HG03108 (cell line): ENCODE measurements at regions not wholly inside any gene's neighbourhood (a gene's known extent, or its start where the extent isn't known, plus 50 kb on each side); places are given as distances from the start of the nearest gene placed in this dataset.

Experiments used
- ATAC-seq: cut with Tn5 transposase; IDR thresholded peaks from one replicate; pipeline ENCODE4 v1.9.1; 2021; ENCODE audit warnings: moderate library complexity; ENCODE audit not compliant: unreplicated experiment

DNA sequence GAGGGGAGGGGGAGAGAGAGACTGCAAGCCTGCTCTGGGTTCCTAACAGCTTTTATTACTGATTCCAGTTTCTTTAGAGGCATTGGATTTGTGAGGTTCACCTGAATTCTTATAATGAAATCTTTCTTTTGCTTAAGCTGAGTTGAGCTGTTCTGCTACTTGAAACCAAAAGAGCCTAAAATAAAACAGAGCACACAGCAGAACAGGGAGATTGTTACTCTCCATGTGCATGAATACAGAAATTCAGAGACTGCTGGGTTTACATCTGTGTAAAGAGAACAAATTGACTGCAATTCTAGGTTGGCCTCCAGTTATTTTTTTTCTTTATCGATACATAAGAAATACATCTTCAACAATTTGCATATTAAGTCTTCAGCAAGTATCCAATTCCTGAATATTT lies 168.8 kb upstream of the NRIP1 start:
- ATAC-seq: no peak

DNA sequence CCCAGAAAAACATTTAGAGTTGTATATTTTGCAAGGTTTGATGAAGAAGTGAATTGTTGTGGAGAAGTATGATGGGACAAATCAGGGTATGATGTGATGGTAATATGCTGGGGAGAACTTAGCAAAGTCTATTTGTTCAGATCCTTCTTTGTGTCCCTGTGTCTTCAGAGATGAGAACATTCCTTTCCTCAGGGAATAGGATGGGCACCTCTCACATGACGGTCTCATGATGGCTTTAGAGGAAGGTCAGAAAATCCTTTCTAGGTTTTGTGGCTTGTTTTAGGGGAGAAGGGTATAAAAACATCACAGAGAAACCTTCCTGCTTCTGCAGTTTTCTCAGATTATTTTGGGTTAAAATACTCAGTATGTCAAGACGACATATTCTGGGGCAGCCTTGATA lies 171.3 kb upstream of the NRIP1 start:
- no peak for ATAC-seq

DNA sequence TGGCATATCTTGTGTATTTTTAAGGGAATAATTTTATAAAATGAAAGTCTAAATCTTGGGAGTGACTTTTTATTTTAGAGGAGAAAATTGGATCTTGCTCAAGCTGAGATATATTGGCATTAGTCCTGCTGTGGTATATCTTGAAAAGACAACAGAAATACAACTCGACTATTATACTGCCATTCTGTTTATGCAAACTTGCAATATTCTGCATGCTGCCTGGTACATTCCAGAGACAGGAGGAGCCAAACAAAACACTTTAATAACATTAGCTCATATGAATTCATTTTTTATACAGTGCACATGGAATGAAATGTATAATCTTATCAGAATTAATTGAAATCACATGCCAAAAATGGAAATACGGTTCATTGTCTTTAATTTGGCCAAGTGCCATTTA lies 176.0 kb upstream of the NRIP1 start:
- ATAC-seq: no peak

DNA sequence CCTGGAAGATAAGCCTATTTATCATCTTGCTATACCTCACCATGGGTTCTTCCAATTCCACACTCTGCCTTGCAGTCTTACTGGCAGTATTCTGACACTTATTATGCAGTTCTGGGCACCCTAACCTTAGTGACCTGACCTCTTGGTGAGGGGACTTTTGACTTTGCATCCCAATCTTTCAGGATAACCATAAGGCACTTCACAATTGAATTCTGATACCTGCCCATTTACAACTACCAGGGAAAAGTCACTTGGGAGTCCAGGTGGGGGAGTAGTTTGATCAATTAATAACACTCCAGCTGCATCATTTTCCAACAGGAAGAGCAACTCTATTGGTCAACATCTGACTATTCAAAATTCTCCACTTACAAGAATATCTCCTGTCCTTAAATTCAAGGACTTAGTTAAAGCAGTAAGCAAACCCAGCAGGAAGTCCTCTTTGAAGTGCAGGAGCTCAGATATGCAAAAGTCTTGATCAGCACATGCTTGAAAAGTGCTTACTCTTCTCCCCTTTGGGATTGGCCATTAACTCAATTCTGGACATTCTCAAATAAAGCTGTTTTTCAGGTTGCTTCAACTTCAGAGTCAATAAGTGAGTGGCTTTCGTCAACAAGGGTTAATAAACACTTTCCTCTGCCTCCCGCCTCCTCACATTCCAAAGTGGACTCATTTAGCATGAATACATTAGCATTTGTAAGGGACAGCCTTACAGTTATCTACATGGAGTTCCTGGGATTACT lies 177.4 kb upstream of the NRIP1 start:
- ATAC-seq: no peak

DNA sequence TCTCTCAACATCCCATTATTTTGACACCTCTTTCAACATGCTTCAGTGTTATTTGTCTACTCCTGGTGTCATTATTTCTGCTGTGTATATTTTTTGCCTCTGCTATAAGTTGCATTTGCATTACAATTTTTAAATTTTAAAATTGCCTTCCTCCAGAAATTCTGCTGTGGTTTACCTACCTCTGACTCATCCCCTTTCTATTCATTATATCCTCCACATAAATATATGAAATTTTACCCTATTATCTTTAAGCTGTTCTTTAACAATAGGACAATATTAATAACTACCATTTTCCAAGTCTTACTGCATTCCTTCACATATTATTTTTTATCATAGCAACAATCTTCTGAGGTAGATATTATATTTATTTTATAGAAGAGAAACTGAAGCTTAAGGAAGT lies 178.1 kb upstream of the NRIP1 start:
- no peak for ATAC-seq

DNA sequence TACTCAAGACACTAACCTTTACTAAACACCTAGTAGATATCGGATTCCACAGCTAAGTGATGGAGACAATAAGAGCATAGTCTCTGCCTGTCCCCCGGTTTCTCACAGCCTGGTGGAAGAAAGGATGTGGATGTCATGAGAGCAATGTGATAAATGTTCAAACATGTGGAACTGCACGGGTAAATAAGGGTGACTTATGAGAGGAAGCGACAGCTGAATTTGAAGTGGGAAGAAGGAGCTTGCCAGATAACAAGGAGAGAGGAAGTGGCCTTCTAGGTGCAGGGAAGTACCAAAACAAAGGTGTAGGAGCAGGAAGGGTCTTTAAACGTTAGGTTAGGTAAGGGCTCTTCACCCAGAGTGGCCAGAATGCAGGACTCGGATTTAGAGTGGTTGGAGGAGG lies 178.6 kb upstream of the NRIP1 start:
- no peak for ATAC-seq

DNA sequence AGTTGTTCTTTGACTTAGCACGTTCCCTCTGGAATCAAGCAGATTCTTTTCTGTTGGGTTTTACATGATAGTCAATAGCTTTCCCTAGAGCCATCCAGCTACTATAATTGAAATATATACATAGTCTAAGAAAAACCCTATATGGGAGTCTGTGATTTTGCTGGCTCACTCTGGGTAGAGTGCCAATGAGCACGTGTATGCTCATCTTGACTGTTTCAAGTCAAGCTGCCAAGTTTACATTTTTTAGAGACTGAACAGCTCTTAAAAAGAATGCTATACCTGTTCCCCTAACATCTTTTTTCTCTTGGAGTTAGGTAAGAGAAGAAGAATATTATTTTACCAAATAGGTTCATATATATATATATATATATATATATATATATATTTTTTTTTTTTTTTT lies 182.8 kb upstream of the NRIP1 start:
- ATAC-seq: no peak

DNA sequence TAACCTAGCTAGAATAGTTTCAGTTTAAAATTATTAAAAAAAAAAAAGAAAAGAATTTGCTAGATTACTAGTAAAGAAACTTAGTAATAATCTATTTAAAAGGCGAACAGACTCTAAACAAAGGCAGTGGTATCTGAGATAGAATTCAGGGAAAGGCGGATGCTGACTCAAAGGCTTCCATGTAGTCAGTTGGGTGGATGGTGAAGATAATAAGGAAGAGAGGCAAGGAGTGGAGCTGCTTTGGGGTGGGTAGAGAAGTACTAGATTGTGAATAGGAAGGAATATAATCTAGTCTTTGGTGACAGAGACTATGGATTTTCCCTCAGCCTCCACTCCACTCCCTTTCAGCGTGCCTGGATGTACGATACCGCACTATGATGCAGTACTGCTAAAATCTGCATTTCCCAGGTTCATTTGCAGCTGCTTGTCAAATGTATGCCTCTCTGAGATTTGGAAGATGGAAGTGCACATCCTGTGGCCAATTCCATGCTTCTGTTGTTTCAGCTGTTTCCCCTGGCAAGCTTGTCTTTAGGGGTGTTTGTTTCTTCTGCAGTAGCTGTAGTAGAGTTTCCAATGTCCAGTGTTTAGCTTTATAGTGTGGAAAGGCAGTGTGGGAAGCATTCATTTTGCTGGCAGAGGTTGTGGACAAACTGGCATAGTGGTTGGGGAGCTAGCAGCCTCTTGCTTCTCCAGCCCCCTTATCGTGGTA lies 184.6 kb upstream of the NRIP1 start:
- no peak for ATAC-seq

DNA sequence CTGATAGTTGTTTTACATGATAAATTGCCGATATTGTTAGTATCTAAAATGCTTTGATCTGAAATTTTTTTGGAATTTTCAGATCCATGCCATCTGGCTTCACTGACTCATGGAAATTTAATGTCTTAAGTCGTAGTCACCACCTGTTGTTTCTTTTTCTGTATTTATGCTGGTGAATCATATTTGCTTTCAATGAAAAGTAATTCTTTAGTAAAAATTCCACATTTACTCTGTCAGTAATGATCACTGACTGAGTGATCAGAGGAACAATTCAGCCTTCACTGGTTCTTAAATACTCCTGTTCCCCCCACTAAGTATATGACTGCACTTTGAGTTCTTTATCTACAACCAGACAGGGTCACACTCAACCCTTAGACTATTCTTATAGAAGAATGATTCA lies 185.6 kb upstream of the NRIP1 start:
- ATAC-seq: no peak

DNA sequence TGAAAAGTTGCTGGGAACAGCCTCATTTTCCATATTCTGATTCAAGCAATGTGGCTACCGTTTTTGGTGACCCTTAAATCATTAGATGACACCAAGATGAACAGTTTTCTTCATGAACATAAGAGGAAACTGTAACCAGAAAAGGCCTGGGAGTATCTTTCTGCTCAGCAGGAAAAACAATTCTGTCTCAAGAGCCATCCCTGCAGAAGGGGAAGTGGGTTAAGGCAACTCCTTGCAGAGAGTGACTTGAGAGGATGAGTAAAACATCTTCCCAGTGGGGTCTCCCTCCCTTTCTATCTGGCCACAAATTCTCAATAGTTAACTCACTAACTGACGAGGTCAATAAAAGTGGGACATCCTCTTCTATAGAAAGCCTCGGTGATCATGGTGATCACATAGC lies 187.6 kb upstream of the NRIP1 start:
- no peak for ATAC-seq

DNA sequence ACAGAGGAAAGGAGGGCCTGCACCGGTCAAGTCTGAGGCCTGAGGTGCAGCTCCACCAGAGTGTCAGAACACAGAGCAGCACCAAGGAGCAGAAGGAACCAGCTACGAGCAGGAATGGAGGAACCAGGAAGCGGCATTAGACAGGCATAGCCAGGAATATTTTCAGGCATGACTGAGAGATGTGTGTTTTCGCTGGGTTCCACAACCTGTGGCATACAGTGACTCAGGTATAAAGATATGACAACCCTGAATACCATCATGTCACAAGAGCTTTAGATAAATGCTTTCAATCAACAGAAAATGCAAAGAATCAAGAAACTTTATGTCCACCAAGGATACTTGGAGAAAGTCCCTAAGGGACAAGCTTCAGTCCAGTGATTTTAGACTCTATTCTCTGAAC lies 189.3 kb upstream of the NRIP1 start:
- no peak for ATAC-seq

DNA sequence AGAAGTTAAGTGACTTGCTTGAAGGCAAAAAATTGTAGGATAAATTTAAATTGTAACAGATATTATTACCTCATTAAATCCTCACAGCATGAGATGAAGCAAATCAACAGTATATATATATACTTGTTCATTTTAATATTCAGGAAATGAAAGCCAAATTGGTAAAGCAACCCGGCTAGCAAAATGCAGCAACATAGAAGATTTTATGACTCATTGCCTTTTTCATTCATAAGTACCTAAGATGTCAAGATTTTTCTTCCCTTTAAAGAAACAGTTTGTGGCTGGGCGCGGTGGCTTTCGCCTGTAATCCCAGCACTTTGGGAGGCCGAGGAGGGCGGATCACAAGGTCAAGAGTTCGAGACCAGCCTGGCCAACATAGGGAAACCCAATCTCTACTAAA lies 190.5 kb upstream of the NRIP1 start:
- no peak for ATAC-seq

DNA sequence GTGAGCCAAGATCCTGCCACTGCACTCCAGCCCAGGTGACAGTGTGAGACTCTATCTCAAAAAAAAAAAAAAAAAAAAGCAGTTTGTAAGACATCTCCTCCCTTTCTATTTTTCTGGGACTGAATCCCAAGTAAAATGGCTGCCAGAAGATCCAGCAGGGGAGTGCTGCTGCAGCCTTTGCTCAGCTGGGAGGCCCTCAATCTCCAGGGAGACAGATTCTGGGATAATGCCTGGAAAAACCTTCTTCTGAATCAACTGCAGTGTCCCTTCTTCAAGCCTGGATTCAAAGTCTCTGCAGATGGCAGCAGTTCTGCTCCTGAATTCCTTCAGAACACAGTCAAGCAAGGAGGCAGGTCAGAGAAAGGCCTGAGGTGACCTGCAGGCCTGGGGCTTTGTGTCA lies 191.0 kb upstream of the NRIP1 start:
- no peak for ATAC-seq

DNA sequence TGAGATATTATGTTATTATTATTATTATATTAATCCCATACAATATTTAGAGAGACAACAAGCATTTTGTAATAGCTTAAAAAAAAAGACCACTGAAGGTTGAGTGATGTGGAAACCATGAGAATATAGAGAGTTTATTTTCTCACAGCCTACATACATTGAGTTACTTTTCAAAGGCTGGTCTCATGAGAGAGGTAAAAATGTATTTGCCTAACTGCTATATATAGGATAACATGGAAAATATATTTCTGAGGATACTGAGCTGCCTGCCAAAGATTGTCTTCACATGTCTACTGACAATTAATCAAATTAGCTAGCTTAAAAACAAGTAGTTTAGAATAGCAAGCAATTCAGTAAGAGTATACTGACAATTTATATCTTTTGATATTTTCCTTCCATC lies 192.2 kb upstream of the NRIP1 start:
- no peak for ATAC-seq

DNA sequence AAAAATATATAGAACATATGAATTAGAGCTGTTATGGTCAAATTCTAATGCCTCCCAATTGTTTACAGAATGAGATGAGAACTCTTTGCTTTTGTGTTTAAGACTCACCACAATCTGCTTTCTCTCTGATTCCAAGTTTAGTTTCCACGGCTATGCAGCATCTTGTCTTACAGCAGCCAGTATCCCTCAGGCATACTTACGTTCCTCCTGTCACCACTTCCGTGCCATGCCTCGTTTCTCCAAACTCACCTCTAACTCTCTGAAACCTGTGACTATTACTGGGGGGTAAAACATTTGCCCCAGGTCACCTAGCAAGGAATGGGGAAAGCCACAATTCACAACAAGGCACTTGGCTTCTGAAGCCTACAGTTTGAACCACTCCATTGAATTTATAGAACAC lies 192.8 kb upstream of the NRIP1 start:
- no peak for ATAC-seq

DNA sequence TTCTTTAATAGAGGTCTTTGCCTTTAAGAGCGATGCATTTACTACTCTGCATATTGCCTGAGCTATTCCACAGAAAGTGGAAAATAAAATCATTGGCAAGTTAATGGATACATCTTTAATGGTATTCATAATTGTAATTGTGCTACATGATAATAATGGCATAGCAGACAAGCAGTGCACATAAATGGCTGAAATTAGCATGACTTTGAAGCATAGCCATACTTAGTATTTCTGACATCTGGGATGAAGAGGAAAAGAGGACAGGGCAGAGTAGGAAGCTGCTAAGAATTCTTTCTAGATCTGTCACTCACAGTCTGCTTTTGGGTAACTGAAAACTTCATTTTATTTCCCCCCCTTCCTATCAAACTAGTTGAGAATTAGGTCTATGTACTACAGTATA lies 195.0 kb upstream of the NRIP1 start:
- ATAC-seq: no peak

DNA sequence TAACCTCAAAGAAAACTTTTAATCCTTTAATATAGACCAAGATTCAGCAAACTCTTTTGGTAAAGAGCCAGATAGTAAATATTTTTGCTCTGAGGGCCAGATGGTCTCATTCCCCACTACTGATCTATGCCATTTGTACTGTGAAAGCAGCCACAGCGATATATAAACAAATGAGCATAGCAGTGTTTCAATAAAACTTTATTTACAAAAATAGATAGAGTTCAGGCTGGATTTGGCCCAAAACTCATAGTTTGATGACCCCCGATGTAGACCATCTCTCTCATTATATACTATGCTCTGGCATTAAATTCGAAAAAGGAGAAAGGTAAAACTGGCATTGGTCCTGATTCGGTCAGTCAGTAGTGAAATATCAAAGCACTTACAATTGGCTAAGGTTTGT lies 195.8 kb upstream of the NRIP1 start:
- no peak for ATAC-seq

DNA sequence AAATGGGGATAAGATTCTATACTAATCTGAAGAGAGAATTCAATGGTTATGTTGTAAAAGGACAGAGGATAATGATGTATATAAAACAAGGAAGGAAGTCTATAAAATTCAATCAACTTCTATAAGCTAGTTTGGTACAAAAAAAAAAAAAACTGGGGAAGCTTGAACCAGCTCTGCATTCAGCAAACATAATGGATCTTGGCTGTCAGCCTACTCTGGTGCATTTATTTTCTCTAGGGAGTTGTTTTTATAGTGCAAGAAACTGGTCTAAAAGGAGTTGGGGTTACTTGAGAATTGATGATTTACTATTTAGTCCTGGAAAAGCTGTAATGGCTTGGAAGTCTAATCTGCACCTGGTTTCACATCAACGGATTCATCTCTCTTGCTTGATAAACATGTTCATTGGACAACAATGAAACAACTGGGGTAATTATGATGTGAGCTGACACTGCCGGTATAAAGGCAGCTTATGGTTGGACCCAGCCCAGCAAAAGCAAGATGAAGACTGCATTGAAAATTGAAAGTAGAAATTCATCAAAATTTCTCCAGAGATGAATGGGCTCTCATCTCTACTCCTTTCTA lies 199.4 kb upstream of the NRIP1 start:
- no peak for ATAC-seq

DNA sequence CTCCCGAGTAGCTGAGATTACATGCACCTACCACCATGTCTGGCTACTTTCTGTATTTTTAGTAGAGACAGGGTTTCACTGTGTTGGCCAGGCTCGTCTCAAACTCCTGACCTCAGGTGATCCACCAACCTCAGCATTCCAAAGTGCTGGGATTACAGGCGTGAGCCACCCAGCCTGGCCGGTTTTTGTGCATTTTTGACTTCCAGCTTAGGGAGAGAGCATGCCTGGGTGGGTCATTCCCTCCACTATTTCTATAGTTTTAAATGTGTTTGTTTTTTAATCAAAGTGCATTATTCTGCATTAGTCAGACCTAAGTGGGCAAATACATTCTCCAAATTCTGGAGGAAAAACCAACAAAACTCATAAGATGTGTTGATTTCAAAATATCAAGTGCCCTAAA lies 207.4 kb upstream of the NRIP1 start:
- ATAC-seq: no peak

DNA sequence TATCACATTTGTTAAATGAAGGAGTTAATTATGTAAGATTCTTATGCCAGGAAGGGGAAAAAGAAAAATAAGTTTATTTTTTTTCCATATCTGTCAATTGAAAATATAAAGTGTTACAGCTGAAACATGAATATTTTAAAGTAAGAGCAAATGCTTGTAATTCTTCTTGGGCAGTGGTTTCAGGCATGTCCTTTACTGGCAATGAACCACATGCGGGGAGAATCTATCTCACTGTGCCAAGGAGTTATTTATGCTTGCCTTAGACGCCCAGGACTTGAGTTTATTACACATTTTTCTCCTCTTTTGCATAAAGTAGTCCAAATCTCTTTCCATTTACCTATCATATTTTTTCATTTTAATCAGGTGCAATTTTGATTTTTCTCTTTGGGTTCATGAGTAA lies 207.8 kb upstream of the NRIP1 start:
- no peak for ATAC-seq

DNA sequence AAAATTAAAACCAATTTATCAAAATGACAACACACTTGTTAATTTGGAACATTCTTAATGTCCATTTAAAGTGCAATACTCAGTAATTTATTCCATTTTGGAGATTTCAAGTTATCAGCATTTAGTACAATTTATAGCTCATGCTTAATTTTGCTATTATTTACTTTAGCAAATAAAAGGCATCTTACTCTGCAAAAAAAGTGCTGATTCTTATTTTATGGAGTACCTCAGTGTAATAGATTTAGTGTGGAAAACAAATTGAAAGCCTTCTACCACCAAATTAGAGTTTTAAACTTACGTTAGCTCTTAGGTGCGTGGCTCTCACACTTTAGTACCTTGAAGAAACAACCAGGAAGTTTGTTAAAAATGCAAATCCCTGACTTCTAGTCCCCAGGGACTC lies 208.4 kb upstream of the NRIP1 start:
- no peak for ATAC-seq

DNA sequence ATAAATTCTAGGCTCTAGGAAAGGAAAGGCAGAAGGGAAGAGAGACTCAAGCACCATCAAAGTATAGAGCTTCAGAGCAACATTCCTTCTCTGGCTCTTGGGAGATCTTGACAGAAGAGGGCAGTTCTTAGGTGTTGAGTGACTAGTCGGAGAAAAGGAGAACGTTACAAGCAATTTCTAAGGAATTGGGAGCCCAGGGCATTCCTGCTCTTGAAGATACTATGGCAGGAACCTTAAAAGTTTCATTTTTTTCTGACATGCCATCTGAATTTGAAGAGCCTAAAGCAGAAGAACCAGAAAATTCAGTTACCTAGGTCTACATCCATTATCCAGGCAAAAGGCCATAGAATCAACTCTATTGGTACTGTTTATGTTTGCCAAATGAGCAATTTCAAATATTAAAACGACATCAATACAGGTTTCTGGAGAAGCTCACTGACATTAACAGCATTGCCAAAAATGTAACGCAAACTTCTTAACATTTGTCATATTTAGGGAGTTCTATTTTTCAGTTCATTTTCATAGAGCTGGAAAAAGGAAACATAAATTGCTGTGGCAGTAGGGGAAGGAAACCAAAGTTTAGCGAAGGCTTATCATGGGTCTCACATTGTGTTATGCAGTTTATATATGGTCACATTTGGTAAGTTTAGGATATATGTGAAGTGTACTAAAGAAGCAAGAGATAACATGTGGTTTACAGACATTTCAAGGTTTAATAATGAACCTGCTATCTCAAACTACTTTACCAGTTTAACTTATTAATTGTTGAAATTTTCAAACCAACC lies 210.1 kb upstream of the NRIP1 start:
- ATAC-seq: no peak
